NCI-H82 treated with DMSO at 0.1 percent for 48 hours (cell line): ENCODE measurements at regions not wholly inside any gene's neighbourhood (a gene's known extent, or its start where the extent isn't known, plus 50 kb on each side); places are given as distances from the start of the nearest gene placed in this dataset.

ENCODE experiments used
- DNase-seq: peaks from one replicate; lab custom pipeline; 2025; ENCODE audit not compliant: unreplicated experiment; lab: John Stamatoyannopoulos, UW

- DNase-seq, result no peak
Observed at GRCh38 chr22:23414727-23415489, 165.2 kb downstream of the IGLL1 start.

GRCh38 chr22:23411739-23412138 is 168.4 kb downstream of the IGLL1 start:
- no peak for DNase-seq

GRCh38 chr22:23410411-23410810 is 169.7 kb downstream of the IGLL1 start:
- DNase-seq, result no peak

GRCh38 chr22:23409976-23410375 is 170.1 kb downstream of the IGLL1 start:
- no peak for DNase-seq

- no peak for DNase-seq
Observed at GRCh38 chr22:23408321-23408720, 171.8 kb downstream of the IGLL1 start.

- DNase-seq, result no peak
Observed at GRCh38 chr22:23405366-23405851, 174.7 kb downstream of the IGLL1 start.

- DNase-seq, result no peak
Observed at GRCh38 chr22:23404689-23405365, 175.3 kb downstream of the IGLL1 start.

- no peak for DNase-seq
Observed at GRCh38 chr22:23403720-23404688, 176.1 kb downstream of the IGLL1 start.

- no peak for DNase-seq
Observed at GRCh38 chr22:23403152-23403719, 176.9 kb downstream of the IGLL1 start.

GRCh38 chr22:23402275-23403151 is 177.6 kb downstream of the IGLL1 start:
- DNase-seq, result no peak

- no peak for DNase-seq
Observed at GRCh38 chr22:23401910-23402274, 178.2 kb downstream of the IGLL1 start.

GRCh38 chr22:23401111-23401909 is 178.8 kb downstream of the IGLL1 start:
- DNase-seq, result no peak

- no peak for DNase-seq
Observed at GRCh38 chr22:23400286-23400981, 179.7 kb downstream of the IGLL1 start.

GRCh38 chr22:23399367-23400285 is 180.5 kb downstream of the IGLL1 start:
- DNase-seq, result no peak

- no peak for DNase-seq
Observed at GRCh38 chr22:23398701-23399366, 181.3 kb downstream of the IGLL1 start.

GRCh38 chr22:23397613-23398567 is 182.2 kb downstream of the IGLL1 start:
- no peak for DNase-seq
